Lower leg skin (tissue), 4 donors: ENCODE measurements at regions not wholly inside any gene's neighbourhood (a gene's known extent, or its start where the extent isn't known, plus 50 kb on each side); places are given as distances from the start of the nearest gene placed in this dataset.

Experiments
- DNase-seq, 2 donors: peaks; one replicate each; pipeline ENCODE4 v3.0.0-alpha.2; 2019; ENCODE audit warnings: low spot score in 2 of 2
- H3K4me3 ChIP-seq: fragments of 200-600 bp; sonication (generic); 2 replicates; pipeline ENCODE4 v1.5.1; 2017; ENCODE audit warnings: mild to moderate bottlenecking, low read depth; ENCODE audit not compliant: poor library complexity, severe bottlenecking
- POLR2A ChIP-seq, 2 donors: fragments of 450-650 bp; IDR thresholded peaks; one replicate each; pipeline ENCODE4 v1.6.1; 2016 to 2017; ENCODE audit warnings: antibody characterized with exemption in 2 of 2, mild to moderate bottlenecking in 1 of 2, moderate library complexity in 1 of 2
- WGBS, 2 donors: methylation state at CpG; one replicate each; pipeline ENCODE4 v1.1.5; 2018; 5-methylcytosine and 5-hydroxymethylcytosine counted together
- intact Hi-C: fragments of 100-400 bp; cut with DNase I; formaldehyde crosslinking; loops from one replicate; pipeline ENCODE4 v1.15.0; 2023; ENCODE audit warnings: low total_unique reads
- TF ChIP-seq, protein P1 (sequence below), 3 donors: fragments of 450-650 bp; IDR thresholded peaks; one replicate each; pipeline ENCODE4 v1.5.1; 2016; ENCODE audit warnings: antibody characterized with exemption in 3 of 3, mild to moderate bottlenecking in 3 of 3, moderate library complexity in 2 of 3

DNA sequence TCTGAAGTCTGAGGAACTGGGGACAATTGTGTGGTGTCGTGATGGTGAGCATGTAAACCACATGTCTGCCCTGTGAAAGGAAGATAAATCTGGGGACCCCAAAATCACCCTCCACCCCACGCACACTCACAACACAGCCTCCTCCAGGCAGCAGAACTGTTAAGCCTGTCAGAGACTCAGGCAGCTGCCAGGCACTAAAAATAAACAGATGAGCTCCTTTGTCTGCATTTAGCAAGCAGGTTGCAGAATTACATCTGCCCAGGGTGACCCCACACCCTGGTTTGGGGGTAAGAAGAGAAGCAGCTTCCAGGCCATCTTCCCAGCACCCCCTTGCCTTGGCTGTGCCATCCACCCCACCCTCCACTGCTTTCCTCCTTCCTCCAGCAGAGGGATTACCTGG is 119.1 kb upstream of the RUNX3 start:
- intact Hi-C loops: no loop called here
- no peak overlapping the region for H3K4me3 ChIP-seq
- TF ChIP-seq, protein P1, sequence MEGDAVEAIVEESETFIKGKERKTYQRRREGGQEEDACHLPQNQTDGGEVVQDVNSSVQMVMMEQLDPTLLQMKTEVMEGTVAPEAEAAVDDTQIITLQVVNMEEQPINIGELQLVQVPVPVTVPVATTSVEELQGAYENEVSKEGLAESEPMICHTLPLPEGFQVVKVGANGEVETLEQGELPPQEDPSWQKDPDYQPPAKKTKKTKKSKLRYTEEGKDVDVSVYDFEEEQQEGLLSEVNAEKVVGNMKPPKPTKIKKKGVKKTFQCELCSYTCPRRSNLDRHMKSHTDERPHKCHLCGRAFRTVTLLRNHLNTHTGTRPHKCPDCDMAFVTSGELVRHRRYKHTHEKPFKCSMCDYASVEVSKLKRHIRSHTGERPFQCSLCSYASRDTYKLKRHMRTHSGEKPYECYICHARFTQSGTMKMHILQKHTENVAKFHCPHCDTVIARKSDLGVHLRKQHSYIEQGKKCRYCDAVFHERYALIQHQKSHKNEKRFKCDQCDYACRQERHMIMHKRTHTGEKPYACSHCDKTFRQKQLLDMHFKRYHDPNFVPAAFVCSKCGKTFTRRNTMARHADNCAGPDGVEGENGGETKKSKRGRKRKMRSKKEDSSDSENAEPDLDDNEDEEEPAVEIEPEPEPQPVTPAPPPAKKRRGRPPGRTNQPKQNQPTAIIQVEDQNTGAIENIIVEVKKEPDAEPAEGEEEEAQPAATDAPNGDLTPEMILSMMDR (IDR thresholded peaks at IDR 0.05): no peak
- no peak for TF ChIP-seq POLR2A (IDR thresholded peaks at IDR 0.05)
- 72 to 92% methylated on average over 2 of the region's 2 CpGs for WGBS, 2 donors
- DNase-seq: no peak

DNA sequence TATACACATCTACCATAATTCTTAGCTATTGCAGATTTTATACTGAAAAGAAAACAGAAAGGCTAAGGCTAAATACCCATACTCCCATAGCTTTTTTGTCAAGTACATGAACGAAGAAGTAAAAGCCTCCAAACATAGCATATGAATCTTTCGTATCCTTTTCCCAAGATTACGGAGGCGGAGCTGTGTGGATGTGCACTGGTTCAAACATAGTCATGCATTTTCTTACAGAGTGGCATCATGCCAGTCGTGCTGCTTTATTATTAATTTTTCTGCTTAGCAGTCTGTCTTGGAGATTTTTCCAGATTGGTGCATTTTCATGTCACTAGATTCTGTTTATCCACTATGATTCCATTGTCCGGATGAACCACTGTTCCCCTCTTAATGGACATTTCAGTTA is 118.7 kb upstream of the RUNX3 start:
- WGBS, 2 donors: 74 to 84% methylated on average over 6 of the region's 6 CpGs
- intact Hi-C loops: no loop called here
- no peak for DNase-seq
- no peak overlapping the region for H3K4me3 ChIP-seq
- TF ChIP-seq POLR2A (IDR thresholded peaks at IDR 0.05): no peak
- TF ChIP-seq, protein P1 (IDR thresholded peaks at IDR 0.05): no peak

DNA sequence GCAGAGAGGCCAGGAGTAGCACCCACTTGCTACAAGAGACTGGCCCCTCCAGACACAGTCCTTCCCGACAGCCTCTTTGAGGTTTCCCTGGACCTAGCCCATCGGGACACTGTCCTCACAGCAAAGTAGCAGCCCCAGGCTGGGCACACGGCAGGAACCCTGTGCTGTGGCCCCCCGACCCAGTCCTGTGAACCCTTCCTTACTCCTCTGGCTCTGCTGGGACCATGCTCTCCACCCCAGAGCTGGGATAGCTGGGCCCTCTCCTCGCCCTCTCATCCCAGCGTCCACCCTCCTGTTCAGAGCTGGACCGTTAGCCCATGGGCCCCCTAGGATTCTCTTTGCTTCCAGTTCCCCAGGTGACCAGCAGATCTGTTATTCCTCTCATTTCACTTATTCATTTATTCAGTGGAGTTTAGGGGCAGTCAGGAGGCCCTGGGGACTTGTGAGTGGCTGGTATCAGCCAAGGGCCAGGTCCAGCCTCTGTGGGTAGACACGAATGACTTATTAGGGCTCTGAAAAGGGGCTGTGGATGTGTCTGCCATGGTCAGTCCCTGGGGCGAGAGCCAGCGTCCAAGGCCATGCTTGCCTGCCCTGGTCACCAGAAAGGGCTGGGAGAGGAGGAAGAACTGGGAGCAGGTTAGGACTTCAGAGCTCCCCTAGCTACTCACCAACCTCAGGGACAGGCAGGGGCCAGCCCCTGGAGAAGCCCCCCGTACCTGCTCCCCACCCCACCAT is 117.6 kb upstream of the RUNX3 start:
- no peak for DNase-seq
- WGBS, 2 donors: 84 to 89% methylated on average over 10 to 11 of the region's 11 CpGs
- intact Hi-C loops: no loop called here
- TF ChIP-seq, protein P1 (IDR thresholded peaks at IDR 0.05): no peak
- TF ChIP-seq POLR2A (IDR thresholded peaks at IDR 0.05): no peak
- no peak overlapping the region for H3K4me3 ChIP-seq

DNA sequence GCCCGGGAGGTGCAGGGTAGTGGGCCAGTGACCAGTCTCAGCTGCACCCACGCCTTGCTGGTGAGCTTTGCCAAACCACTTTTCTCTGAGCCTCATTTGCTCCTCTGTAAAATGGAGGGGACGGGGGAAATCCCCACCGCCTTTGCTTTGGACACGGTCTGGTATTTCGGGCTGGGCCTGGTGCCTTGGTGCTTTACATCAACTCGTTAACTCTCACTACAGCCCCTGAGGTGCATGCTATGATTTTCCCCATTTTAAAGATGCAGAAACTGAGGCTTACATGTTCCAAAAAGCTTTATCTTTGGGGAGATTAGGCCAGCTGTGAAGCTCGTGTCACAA is 116.1 kb upstream of the RUNX3 start:
- WGBS, 2 donors: 71% methylated on average over 8 of the region's 8 CpGs
- no peak for DNase-seq
- H3K4me3 ChIP-seq: no peak overlapping the region
- TF ChIP-seq, protein P1 (IDR thresholded peaks at IDR 0.05): no peak
- no peak for TF ChIP-seq POLR2A (IDR thresholded peaks at IDR 0.05)
- intact Hi-C loops: no loop called here

DNA sequence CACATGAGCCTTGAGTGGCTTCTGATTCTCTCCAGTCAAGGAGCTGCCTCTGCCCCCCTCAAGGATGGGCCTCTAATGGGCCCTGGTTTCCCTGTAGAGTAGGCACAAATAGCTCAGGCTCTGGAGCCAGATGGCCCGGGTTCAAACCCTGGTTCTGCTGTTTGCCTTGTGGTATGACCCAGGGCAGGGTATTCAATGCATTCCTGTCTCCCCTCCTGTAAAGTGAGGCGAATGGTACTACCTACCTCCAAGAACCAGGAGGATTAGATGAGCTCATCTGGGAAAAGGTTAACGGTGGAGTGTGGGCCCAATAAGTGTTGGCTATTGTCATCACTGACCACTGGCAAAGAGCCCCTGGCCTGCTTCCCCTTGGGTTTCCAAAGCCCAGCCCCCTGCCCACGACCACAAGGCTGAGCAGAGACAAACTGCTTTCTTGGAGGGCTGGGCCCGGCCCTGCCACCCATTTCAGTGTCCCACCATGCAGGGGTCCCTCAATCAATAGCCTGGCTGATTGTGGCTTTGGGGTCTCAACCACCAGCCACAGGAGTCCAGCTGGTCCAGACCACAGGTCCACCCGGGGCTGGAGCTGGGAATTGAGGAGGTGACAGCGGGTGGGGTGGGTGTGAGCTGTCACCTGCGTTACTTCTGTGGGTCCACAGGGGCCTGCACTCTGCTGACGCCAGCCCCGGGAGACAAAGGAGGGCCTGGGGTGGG is 115.6 kb upstream of the RUNX3 start:
- DNase-seq: no peak
- H3K4me3 ChIP-seq: no peak overlapping the region
- TF ChIP-seq, protein P1 (IDR thresholded peaks at IDR 0.05): no peak
- TF ChIP-seq POLR2A (IDR thresholded peaks at IDR 0.05): no peak
- intact Hi-C loops: no loop called here
- 79 to 86% methylated on average over 9 to 10 of the region's 10 CpGs for WGBS, 2 donors
